A549 (cell line): ENCODE measurements at regions not wholly inside any gene's neighbourhood (a gene's known extent, or its start where the extent isn't known, plus 50 kb on each side); places are given as distances from the start of the nearest gene placed in this dataset.

Experiments
- CEBPB ChIP-seq, 2 experiments: fragments of >200 bp in 1 of 2; sonication (Bioruptor Twin) in 1 of 2; formaldehyde crosslinking in 1 of 2; IDR thresholded peaks; 2 replicates each; pipeline ENCODE4 v1.6.1; 2012 to 2016
- FOXS1 ChIP-seq: fragments of 250-450 bp; sonication (Bioruptor Pico); IDR thresholded peaks from 2 replicates; pipeline ENCODE4 v1.5.0; 2020; ENCODE audit warnings: mild to moderate bottlenecking, moderate library complexity
- POLR2A ChIP-seq: IDR thresholded peaks from 2 replicates; pipeline ENCODE4 v1.6.1; 2012; ENCODE audit warnings: mild to moderate bottlenecking, low read length
- RAD21 ChIP-seq, 2 experiments: fragments of >200 bp in 1 of 2; sonication (Bioruptor Twin) in 1 of 2; formaldehyde crosslinking in 1 of 2; IDR thresholded peaks in 1 of 2; conservative IDR thresholded peaks in 1 of 2; 2 replicates in 1 of 2; 3 replicates in 1 of 2; pipeline ENCODE4 v1.6.1; 2012 to 2018; ENCODE audit warnings: inconsistent platforms in 1 of 2
- RARB ChIP-seq: fragments of 250-450 bp; sonication (Bioruptor Pico); IDR thresholded peaks from 2 replicates; pipeline ENCODE4 v1.8.0; 2021; ENCODE audit warnings: mild to moderate bottlenecking, moderate library complexity
- RNF2 ChIP-seq: fragments of 200-600 bp; sonication (generic); IDR thresholded peaks from 2 replicates; pipeline ENCODE4 v1.6.1; 2016; ENCODE audit warnings: low read depth, mild to moderate bottlenecking, antibody characterized with exemption, moderate library complexity, borderline replicate concordance
- TP53 ChIP-seq: fragments of 250-450 bp; sonication (Bioruptor Pico); IDR thresholded peaks from 2 replicates; pipeline ENCODE4 v1.5.0; 2021; ENCODE audit warnings: mild to moderate bottlenecking, moderate library complexity
- ZC3H11A ChIP-seq: fragments of 450-650 bp; IDR thresholded peaks from 2 replicates; pipeline ENCODE4 v1.6.1; 2014; ENCODE audit warnings: antibody characterized with exemption, mild to moderate bottlenecking
- TF ChIP-seq, protein P1 (sequence below): fragments of >200 bp; sonication (Bioruptor Twin); formaldehyde crosslinking; IDR thresholded peaks from 3 replicates; pipeline ENCODE4 v1.5.1; 2016
- TF ChIP-seq, protein P2 (sequence below): IDR thresholded peaks from 2 replicates; pipeline ENCODE4 v1.6.1; 2012

DNA sequence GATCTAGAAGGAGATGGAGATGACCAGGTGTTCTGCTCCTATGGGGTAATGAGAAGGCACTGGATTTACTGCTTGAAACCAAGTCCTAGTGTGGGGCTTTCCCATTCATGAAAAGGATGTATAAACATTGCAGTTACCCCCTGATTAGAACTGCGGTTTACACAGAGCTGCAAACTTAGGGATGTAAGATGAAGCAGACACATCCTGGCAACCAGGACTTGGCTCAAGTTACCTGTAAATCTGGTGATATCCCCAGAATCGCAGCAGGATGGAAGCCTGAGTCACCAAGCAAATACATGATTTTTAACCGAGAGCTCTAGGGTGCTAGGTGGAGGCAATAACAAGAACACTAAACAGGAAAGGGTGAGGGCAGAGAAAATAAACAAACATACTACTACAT is 178.6 kb upstream of the MAMLD1 start:
- TF ChIP-seq CEBPB (IDR thresholded peaks at IDR 0.05) (no peak), POLR2A (no peak), FOXS1 (CRISPR knock-in tag) (no peak), TP53 (CRISPR knock-in tag) (no peak), ZC3H11A (no peak), RARB (CRISPR knock-in tag) (no peak), RAD21 (conservative IDR thresholded peaks at IDR 0.05 in 1 of 2, IDR thresholded peaks at IDR 0.05 in 1 of 2) (no peak), RNF2 (no peak)
- TF ChIP-seq, protein P1, sequence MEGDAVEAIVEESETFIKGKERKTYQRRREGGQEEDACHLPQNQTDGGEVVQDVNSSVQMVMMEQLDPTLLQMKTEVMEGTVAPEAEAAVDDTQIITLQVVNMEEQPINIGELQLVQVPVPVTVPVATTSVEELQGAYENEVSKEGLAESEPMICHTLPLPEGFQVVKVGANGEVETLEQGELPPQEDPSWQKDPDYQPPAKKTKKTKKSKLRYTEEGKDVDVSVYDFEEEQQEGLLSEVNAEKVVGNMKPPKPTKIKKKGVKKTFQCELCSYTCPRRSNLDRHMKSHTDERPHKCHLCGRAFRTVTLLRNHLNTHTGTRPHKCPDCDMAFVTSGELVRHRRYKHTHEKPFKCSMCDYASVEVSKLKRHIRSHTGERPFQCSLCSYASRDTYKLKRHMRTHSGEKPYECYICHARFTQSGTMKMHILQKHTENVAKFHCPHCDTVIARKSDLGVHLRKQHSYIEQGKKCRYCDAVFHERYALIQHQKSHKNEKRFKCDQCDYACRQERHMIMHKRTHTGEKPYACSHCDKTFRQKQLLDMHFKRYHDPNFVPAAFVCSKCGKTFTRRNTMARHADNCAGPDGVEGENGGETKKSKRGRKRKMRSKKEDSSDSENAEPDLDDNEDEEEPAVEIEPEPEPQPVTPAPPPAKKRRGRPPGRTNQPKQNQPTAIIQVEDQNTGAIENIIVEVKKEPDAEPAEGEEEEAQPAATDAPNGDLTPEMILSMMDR, result no peak
- TF ChIP-seq, protein P2, sequence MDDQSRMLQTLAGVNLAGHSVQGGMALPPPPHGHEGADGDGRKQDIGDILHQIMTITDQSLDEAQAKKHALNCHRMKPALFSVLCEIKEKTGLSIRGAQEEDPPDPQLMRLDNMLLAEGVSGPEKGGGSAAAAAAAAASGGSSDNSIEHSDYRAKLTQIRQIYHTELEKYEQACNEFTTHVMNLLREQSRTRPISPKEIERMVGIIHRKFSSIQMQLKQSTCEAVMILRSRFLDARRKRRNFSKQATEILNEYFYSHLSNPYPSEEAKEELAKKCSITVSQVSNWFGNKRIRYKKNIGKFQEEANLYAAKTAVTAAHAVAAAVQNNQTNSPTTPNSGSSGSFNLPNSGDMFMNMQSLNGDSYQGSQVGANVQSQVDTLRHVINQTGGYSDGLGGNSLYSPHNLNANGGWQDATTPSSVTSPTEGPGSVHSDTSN, result no peak
